ENCODE measurements at regions not wholly inside any gene's neighbourhood (a gene's known extent, or its start where the extent isn't known, plus 50 kb on each side); places are given as distances from the start of the nearest gene placed in this dataset.

DNA sequence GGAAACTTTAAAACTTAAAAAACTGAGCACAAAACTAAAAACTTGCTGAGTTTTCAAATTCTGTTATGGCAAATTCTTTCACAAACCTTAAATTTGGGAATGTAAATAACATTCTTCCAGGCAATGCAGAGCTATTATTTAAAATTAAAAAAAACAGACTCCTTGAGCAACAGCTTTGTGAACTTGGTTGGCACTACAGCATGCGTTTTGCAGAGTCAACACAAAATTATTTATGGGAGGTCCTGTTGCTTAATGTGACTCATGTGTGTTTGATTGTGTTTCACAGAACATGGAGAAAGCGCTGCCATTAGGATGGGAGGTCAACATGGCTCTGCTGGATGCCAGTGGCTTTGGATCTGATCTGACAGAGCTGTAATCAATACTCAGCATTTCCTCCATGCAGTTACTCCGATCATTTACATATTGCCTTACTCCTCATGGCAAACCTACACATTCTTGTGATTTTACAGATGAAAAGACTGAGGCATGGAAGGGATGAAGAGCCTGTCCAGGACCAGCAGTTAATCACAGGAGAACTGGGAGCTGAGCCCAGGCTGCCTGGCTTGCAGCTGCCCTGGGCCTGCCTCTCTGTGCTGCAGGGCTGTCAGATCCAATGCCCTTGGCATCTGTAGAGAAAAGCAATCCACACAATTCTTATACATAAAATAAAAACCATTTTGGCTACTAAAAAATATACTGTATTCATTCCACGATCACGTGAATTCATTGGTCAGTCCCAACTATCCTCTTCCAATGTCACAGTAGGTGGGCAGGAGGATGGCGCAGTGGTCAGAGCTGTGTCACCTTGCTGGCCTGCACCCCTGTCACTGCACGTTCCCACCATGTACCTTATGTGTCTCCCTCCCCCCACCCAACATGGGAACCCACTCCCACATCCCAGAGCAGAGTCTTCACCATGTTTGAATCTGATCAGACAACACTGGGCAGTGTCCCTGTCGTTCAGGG, 200.9 kb downstream of the CXCL12 start:
- DNase-seq (ENCODE audit: low read depth in 2 of 3, low spot score in 2 of 3), result no peak

DNA sequence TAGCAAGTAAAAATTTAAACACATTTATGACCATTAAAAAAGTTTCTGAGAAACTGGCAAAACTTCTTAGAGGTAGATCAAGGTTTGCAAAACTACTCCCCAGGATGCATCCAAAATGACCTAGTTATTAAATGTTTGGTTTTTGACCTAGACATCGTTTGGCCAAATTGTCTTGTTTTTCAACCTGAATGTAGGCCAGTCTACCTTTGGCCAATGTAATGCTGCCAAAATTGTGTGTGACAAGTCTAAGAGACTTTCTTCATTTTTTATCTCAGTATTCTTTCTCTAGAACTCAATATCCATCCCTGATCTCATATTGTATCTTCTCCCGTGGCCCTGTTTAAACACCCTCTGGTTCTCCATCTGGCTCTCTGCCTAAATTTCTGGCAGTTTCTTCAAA, 202.0 kb downstream of the CXCL12 start:
- no peak for DNase-seq (ENCODE audit: low read depth in 2 of 3, low spot score in 2 of 3)

DNA sequence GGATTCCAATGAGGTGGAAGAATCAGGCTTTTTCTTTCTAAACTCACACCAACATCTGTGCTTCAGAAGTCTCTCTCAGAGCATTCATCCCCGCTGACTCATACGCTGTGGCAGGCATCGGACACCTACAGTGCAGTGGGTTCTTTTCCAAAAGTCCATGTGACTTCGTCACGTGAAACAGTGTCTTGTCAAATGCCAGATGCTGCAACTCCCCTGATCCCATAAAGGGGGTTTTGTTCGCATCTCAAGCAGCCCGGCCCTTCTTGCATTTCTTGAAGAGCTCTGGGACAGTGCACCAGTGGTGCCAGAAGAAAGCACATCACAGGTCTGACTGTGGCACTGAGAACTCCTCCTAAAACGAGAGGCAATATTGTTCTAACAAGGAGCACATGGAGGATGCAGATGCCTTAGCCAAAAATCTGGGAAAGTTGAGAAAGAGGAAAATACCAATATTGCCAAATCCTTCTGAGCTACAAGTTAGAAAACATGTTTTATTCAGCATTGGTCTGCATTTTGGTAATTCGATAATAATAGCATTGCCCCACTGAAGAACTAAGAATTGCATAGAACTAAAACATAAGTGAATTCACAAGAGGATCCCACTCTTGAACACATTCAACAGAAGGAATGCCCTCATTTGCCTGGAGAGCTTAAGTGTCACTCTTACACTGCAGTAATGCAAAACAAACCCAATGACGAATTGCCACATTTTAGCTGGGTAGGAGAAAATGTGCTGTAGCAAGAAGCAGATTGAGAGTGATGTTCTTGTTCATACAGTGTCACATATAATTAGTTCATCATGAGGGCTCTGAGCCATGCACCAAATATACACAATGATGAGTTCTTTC, 204.4 kb downstream of the CXCL12 start:
- no peak for DNase-seq (ENCODE audit: low read depth in 2 of 3, low spot score in 2 of 3)

DNA sequence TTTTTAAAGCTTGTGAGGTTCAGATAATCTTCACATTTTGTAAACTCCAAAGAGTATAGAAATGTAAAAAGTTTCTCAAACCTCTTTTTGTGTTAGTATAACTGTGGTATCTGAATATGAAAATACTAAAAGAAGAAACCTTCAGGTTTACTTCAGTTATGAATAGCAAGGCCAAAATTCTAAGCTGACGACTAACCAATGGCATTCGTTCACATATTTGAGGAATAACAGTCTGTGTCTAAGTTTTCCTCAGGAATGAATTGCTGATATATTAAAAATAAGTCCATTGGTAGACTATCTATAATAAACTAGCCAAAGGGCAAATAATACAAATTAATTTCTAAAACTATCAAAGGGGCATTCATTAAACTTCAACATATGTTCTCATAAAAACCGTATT, 206.0 kb downstream of the CXCL12 start:
- DNase-seq (ENCODE audit: low read depth in 2 of 3, low spot score in 2 of 3), result no peak

DNA sequence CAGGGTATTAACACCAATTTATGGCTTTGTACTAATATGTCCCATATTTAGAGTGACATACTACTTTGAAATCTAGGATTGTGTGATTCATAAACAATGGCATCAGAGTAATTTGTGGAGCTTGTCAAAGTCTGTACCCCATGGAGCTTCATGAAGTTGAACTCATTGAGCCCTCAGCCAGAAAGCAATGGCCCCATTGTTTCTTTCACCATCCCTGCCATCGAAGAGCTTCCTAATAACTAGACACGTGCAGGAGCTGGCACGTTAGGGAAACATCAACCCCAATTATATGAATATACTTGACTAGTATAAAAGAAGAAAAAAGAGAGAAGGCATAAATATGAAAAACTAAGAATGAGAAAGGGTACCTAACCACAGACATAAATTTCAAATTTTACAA, 206.6 kb downstream of the CXCL12 start:
- DNase-seq (ENCODE audit: low read depth in 2 of 3, low spot score in 2 of 3), result no peak

DNA sequence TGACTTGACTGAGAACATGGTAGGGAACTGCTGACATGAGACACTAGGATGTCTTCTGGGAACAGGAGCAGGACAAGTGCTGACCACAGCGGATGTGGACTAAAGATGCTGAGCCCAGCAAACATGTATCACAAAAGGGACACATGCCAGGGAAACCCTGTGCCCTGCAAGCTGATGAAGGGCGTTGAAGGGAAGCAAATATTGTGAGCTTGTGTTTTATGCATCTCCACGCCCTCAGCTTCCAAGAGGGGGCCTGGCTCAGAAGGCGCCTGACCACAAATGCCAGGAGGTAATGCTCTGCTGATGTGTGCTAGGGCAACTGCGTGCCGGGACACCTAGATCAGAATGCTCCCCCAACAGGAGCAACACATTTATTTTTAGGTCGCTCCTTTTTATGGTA, 207.3 kb downstream of the CXCL12 start:
- DNase-seq (ENCODE audit: low read depth in 2 of 3, low spot score in 2 of 3), result no peak

DNA sequence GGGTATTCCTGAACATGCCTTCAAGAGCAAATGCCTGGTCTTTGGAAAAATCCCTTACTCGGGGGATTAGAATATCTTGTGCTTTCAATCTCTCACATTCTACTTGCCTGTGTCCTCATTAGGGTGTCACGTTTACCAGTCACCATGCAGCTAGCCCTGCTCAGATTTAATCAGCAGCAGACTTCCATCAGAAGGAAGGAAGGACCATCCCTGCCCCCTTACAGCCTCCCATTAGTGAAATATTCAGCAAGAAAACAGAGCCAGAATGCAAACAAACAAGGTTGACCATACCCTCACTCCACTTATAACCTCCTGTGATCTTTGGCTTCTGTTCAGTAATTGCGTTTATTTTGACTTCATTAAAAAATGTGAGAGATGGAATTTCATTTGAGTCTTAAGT, 208.6 kb downstream of the CXCL12 start:
- DNase-seq (ENCODE audit: low read depth in 2 of 3, low spot score in 2 of 3), result no peak

DNA sequence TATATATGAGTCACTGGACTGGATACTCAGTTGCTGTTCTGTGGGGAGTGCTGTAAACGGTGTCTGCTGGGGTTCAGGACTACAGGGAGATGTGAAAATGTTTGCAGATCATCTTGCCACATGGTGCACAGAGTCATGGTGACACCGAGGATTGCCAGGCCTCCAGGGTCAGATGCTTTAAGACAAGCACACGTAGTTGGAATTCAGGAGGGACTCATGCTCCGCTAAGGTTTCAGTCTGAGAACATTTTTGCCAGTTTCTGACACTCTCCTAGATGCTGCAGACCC, 211.3 kb downstream of the CXCL12 start:
- DNase-seq (ENCODE audit: low read depth in 2 of 3, low spot score in 2 of 3), result no peak

DNA sequence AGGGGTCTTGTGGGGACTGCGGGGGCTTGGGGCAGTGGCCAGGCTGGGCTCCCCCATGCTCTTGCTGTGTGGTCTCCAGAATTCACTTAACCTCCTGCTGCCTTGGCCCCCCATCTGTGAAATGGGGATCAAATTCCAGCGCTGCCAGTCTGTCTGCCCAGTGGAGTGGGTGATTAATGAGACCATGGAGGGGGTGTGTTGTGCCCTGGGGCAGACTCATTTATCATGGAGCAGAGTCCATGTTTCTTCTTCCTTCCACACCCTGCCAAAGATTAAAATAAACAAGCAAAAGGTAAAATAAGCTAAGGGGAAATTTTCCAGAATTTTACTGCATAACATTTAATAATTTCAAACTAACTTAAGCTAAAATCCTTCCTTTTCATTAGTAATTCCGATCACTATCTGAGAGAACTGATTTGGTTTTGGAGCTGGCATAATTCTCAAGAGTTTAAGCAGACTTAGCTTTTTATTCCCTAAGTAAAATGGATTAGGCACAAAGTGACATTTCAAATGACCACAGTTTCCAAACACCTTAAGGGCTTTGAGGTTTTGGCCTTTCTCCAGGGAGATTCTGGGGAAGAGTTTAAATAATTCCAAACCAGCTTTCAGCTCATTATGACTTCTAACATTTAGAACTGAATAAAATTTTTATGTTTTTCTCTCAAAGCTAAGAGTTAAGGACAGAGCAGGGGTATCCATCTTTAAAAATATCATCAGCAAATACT, 211.9 kb downstream of the CXCL12 start:
- DNase-seq (ENCODE audit: low read depth in 2 of 3, low spot score in 2 of 3), result no peak

DNA sequence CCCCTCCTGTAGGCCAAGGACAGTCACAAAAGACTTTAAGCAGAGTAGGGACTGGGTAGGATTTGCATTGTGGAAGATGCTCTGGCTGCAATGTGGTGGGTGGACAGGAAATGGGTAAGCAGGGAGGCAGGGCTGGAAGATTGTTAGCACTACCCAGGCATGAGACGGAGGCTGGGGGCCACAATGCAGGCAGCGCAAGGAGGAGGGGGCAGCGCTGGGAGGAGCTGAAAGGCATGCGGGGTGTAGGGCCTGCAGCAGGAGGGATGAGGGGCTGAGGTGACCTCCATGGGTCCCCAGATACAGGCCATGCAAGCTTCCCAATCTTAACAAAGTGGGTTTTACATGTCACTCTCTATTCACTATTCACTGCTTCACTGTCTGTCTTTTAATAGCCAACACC, 213.1 kb downstream of the CXCL12 start:
- no peak for DNase-seq (ENCODE audit: low read depth in 2 of 3, low spot score in 2 of 3)

DNA sequence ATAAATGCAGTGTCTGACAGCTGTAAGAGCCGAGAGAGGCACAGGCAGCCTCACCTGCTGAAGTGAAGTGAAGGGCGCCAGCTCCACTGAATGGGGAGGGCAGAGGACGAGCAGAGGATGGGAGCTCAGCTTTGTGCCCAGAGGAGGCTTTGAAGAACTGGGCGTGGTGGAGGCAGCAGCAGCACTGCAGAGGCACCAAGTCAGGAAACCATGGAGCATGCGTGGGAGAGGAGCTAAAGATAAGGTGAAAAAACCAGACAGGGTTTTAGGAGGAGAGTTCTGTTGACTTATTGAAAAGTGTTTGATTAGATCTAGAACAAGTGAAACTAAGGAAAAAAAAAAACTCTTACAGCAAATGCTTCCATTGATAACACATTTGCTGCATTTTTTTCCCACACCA, 216.4 kb downstream of the CXCL12 start:
- DNase-seq (ENCODE audit: low read depth in 2 of 3, low spot score in 2 of 3), result no peak

DNA sequence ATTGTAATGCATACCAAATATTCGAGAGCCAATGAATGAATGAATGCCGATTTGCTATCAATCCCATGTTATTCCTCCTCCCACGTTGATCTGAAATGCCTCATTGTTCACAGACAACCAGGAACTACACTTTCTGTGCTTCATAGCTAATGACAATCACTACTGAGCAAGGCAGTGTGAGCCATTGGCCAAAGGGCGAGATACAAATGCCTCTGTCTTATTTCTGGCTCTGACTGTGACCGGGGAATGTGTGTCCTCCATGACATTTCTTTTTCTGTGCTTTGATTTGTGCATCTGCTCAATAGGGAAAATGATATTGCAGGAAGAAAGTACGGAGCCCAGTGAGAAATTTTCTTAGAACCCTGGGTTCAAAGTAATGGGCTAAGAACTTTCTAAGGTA, 217.1 kb downstream of the CXCL12 start:
- DNase-seq (ENCODE audit: low read depth in 2 of 3, low spot score in 2 of 3), result no peak

DNA sequence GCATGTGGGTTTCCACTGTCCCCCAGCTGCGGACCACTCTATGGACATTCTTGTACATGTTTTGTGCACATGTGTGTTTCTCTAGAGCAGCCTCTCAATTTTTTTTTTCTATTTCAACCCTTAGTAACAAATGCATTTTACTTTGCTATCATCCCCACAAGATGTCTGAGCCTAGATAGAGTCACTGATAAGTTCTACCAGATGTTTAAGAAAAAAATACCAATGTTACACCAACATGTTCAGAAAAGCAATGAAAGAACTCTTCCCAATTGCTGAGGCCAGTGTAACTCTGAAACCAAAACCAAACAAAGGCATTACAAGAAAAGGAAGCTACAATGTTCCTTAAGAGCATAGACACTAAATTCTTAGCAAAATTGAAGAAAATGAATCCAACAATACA, 218.5 kb downstream of the CXCL12 start:
- DNase-seq (ENCODE audit: low read depth in 2 of 3, low spot score in 2 of 3), result no peak

DNA sequence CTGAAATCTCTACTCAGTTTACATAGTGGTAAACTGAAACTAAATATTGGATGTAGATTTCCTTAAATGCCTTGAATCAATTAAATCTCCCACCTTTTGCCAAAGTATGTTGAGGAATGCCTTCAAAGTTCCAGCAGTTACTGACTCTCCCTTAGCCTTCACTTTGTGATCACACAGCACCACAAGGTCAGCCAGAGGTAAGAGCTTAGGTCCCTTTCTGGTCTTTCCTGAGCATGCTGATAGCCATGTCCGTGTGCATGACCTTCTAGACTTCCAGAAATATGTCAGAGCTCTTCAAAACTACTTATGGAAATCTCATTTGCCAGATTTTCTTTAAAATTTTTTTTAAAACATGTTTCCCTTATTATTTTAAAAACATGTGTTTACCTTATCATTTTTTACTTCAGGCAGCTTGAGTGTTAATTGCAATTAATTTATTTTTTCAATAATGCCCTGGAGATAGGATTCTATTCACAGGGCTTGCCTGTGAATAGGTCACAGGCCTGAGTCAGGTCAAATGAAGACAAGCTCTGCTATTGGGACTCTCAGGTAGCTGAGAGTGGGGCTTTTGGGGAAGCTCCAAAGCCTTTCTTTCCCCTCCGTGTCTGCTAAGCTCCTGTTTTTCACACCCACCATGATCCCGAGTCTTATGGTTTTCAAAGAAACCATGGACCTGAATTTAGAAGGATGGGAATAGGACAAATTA, 220.5 kb downstream of the CXCL12 start:
- DNase-seq (ENCODE audit: low read depth in 2 of 3, low spot score in 2 of 3), result no peak

DNA sequence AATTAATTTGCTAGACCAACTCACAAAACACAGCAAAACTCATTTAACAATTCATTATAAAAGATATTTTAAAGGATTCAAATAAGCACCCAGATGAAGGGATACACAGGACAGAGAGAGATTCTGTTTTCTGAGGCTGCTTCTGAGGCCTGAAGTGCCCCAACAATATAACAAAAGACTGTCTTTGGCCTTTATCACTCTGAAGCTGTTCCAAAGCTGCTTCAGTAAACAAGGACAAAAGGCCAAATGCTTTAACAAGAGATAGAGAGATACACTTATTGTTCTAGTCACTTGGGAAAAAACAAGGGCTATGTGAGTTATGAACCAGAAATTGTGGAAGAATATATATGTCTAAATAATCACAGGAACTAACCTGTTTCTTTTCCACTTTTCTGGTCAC, 223.7 kb downstream of the CXCL12 start:
- DNase-seq (ENCODE audit: low read depth in 2 of 3, low spot score in 2 of 3), result no peak

DNA sequence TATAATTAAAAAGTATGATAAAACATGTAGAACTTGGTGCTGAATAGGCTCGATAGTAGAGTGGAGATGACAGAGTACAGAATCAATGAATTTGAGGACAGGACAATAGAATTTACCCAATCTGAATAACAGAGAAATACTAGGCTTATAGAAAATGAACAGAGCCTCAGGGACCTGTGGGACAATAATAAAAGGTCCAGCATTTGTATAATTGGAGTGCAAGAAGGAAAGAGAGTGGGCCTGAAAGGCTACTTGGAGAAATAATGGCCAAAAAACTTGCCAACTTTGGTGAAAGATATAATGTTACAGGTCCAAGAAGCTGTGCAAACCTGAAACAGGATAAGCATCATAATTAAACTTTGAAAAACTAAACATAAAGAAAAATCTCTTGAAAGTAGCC, 227.3 kb downstream of the CXCL12 start:
- DNase-seq (ENCODE audit: low read depth in 2 of 3, low spot score in 2 of 3), result no peak

DNA sequence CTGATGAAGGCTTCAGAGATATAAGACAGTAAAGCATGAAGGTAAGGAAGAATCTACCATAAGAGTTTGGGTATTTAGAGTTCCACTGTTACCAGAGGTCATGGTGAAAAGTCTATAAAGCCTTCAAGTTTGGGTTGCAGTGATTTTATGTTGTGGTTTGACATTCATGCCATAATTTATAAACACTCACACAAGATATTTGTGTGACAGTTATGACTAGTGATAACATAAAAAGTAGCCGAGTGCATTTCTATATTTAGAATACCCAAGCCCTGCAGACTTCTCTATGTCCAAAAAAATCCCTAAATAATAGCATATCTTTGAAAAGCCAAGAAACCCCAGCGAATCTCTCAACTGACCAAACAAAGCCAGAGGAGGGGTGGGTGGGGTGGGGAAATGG, 229.9 kb downstream of the CXCL12 start:
- DNase-seq (ENCODE audit: low read depth in 2 of 3, low spot score in 2 of 3), result no peak

DNA sequence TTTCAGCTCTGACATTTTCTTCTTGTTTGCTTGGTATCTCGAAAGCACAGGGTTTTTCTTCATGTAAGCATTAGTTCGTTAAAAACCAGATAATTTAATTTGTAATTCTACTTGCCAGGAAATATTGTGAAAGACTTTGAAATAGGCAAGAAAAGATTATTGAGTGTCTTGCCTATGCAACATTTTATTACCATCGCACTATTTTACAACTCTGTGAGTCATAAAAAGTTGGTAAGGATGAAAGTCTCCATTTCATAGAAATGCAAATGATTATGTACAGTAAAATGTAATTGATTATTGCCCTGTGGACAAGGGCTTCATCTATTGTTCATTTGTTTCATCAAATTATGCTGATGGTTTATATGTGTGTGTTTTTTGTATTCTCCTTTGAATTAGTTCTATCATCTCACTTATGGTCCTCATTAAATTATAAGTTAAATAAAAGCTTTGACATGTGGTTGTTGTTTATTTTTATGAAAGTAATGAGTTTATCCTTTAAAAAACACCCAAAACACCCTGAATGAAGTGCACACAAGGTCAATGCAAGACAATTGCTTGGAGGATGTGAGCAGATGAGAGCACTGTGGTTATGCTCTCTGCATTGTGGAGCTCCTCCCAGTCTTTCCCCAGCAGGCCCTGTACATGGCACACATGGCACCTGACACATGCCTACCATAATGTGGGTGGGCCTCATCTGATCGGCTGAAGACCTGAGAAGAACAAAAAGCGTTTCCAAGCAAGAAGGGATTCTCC, 230.8 kb downstream of the CXCL12 start:
- no peak for DNase-seq (ENCODE audit: low read depth in 2 of 3, low spot score in 2 of 3)

DNA sequence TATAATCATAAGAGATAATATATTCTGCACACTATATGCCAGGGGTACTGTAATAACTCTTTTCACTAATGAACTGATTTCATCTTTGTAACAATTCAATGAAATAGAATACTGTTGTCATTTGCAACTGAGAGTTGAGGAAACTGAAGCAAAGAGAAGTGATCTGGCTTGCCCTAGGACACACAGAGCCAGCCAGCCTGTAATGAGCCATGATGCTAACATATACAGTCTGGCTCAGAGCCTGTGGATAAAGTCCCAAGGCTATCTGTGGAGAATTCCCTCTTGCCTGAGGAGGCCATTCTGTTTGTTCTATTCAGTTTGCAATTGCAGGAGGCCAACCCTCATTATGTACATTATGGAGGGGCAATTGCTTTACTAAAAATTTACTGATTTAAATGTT, 241.3 kb downstream of the CXCL12 start:
- no peak for DNase-seq (ENCODE audit: low read depth in 2 of 3, low spot score in 2 of 3)
